ENCODE measurements at regions not wholly inside any gene's neighbourhood (a gene's known extent, or its start where the extent isn't known, plus 50 kb on each side); places are given as distances from the start of the nearest gene placed in this dataset.

DNA sequence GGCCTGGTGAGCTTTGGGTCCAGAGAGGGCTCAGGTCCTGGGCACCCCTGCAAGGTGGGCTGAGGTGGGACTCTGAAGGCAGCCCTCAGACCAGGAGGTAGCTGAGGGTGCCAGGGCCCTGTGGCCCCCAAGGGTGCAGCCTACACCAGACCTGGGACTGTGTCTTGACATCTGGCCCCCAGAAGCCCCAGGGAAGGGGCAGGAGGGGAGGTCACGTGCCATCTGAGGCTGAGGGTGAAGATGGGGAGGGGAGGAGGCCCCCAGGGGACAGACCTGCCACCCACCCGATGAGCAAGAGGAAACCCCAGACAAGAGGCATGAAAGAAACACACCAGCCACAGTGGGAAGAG, 520.2 kb downstream of the BRD1 start:
- TF ChIP-seq, protein P1, sequence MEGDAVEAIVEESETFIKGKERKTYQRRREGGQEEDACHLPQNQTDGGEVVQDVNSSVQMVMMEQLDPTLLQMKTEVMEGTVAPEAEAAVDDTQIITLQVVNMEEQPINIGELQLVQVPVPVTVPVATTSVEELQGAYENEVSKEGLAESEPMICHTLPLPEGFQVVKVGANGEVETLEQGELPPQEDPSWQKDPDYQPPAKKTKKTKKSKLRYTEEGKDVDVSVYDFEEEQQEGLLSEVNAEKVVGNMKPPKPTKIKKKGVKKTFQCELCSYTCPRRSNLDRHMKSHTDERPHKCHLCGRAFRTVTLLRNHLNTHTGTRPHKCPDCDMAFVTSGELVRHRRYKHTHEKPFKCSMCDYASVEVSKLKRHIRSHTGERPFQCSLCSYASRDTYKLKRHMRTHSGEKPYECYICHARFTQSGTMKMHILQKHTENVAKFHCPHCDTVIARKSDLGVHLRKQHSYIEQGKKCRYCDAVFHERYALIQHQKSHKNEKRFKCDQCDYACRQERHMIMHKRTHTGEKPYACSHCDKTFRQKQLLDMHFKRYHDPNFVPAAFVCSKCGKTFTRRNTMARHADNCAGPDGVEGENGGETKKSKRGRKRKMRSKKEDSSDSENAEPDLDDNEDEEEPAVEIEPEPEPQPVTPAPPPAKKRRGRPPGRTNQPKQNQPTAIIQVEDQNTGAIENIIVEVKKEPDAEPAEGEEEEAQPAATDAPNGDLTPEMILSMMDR (conservative IDR thresholded peaks at IDR 0.05; ENCODE audit: low read length), result no peak
- TF ChIP-seq EZH2phosphoT487 (IDR thresholded peaks at IDR 0.05; ENCODE audit: borderline replicate concordance), result no peak
